Transverse colon (tissue), 4 donors: ENCODE measurements at regions not wholly inside any gene's neighbourhood (a gene's known extent, or its start where the extent isn't known, plus 50 kb on each side); places are given as distances from the start of the nearest gene placed in this dataset.

Source experiments
- EP300 ChIP-seq: sonication (generic); formaldehyde crosslinking; IDR thresholded peaks from one replicate; pipeline ENCODE4 v1.6.1; 2017; ENCODE audit warnings: antibody characterized with exemption, low read depth
- POLR2A ChIP-seq: fragments of 450-650 bp; IDR thresholded peaks from one replicate; pipeline ENCODE4 v1.6.1; 2016; ENCODE audit warnings: antibody characterized with exemption, mild to moderate bottlenecking, moderate library complexity
- POLR2AphosphoS5 ChIP-seq, 3 donors: sonication (generic); formaldehyde crosslinking; IDR thresholded peaks; one replicate each; pipeline ENCODE4 v1.6.1; 2016; ENCODE audit warnings: antibody characterized with exemption in 3 of 3
- TF ChIP-seq, protein P1 (sequence below), 5 experiments: fragments of 200-600 bp in 3 of 5; fragments of 450-650 bp in 2 of 5; sonication (generic) in 3 of 5; IDR thresholded peaks; 1 replicate in 2 of 5; 2 replicates in 3 of 5; pipeline ENCODE4 v1.5.1; 2016 to 2017; ENCODE audit warnings: antibody characterized with exemption in 5 of 5, inconsistent platforms in 3 of 5, mild to moderate bottlenecking in 2 of 5, moderate library complexity in 1 of 5

DNA sequence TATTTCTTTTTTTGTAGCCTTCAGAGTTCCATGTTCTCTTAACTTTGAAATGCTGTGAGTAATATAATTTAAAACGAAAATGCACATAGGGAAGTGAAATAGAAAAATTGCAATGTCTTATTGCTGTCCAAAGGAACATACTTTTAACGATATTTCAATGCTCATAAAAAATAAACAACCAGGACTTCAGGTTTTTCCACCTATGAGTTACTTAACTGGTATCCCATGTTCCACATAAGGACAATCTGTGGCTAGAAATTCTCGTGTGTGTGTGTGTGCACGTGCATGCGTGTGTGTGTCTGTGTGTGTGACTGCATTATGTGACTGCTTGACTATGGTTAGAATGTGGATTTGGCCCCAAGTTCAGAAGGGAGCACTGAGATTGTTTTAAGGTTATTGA, 200.8 kb upstream of the ADGRL4 start:
- TF ChIP-seq, protein P1, sequence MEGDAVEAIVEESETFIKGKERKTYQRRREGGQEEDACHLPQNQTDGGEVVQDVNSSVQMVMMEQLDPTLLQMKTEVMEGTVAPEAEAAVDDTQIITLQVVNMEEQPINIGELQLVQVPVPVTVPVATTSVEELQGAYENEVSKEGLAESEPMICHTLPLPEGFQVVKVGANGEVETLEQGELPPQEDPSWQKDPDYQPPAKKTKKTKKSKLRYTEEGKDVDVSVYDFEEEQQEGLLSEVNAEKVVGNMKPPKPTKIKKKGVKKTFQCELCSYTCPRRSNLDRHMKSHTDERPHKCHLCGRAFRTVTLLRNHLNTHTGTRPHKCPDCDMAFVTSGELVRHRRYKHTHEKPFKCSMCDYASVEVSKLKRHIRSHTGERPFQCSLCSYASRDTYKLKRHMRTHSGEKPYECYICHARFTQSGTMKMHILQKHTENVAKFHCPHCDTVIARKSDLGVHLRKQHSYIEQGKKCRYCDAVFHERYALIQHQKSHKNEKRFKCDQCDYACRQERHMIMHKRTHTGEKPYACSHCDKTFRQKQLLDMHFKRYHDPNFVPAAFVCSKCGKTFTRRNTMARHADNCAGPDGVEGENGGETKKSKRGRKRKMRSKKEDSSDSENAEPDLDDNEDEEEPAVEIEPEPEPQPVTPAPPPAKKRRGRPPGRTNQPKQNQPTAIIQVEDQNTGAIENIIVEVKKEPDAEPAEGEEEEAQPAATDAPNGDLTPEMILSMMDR (IDR thresholded peaks at IDR 0.05), result no peak
- no peak for TF ChIP-seq POLR2A
- TF ChIP-seq EP300, result no peak
- no peak for TF ChIP-seq POLR2AphosphoS5 (IDR thresholded peaks at IDR 0.05)
